HG03520 (cell line): ENCODE measurements at regions not wholly inside any gene's neighbourhood (a gene's known extent, or its start where the extent isn't known, plus 50 kb on each side); places are given as distances from the start of the nearest gene placed in this dataset.
"Not testable (repeated sequence)": the region's sequence is repeated elsewhere in the genome, so short reads cannot be mapped to it uniquely, and the experiment has no call there.

Experiments used
- ATAC-seq: cut with Tn5 transposase; IDR thresholded peaks from one replicate; pipeline ENCODE4 v1.9.1; 2021; ENCODE audit warnings: mild to moderate bottlenecking, moderate library complexity; ENCODE audit not compliant: unreplicated experiment

DNA sequence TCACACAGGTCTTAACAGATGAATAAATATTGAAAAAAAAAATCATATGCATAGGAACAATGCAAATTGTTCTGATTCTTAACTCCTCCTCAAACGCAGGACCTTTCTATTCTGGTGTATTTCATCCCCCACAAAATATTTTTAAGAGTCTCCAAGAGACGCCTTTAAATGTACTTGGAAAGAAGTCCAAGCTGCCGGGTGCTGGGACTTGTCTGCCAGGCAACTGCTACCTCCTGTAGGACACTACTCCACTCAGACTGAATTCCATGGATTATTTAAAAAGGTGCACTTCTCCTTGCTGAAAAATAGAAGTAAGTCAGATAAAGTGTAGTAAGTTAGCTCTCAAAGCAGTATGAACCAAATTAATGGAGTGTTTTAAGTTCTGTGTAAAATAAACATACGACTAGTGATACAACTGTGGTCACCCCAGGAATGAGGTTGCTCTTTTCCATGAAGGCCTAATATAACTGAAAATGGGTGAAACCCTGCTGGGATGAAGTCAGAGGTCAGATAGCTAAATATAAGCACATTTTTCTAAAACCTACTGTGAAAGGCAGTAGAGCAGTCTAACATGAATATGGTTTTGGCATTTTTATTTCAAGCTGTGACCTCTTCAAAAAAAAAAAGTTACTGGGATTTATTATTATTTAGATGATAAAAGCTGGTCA, 189.2 kb upstream of the PBX1 start:
- ATAC-seq: no peak

DNA sequence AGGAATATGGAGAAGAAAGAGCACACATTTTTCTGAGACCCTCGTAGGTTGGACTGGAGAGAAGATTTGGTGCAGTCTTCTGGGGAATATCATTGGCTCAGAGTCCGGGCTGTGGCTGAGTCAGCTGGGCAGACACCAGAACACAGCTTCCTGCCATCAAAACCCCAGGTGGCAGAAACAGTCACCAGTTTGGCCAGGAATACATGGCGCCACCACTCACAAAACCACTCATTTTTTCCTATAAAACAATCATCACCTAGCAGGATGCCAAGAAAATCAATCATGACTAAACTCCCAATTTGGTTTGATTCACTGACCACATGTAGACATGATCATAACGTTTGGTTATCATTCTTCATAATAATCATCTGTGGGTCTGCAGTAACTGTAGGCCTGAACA, 178.1 kb upstream of the PBX1 start:
- ATAC-seq: no peak

GRCh38 chr1:164382384-164382783, 176.6 kb upstream of the PBX1 start:
- no peak for ATAC-seq

DNA sequence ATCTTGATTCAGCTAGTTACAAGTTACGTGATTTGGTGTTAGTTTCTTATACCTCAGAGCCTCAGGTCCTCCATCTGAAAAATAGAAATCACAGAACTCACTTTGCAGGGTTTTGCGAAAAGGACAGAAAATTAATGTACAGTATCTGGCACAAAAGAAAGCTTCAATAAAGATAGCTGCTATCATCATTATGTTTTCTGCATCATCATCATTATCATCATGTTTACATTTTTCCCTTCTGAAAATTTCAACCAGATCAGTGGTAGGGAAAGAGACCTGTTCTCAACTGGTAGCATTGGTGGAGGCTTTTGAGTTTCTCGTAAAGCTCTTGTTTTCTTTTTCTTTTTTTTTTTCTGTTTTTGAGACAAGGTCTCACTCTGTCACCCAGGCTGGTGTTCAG, 174.7 kb upstream of the PBX1 start:
- ATAC-seq: no peak

DNA sequence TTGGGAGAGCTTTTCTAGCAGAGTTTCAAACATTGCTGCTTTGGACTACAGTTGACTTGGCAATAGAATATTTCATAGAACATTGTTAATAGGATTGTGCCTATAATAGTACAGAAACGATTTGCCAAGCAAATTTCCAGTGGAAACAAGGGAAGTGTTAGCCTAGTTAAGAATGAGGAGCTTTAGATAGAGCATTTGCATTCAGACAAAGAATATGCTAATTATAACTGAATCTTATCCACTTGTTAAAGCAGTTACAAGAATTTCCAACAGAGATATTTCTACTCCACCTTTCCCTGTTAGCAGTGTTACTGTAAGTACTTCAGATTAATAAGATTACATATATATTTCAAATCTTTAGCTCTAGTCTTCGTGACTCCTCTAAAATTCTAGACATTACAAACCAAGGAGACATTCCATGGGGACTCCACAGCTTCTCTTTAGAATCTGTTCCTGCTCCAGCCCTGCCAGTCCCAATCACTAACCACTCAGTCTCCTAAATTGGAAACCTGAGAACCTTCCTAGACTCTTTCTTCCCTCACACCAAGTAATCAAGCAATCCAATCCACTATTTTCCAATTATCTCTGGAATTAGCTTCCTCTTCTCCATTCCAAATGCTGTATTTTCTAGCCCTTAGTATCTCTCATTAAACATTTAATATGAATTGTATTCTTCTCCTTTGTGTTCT, 141.8 kb upstream of the PBX1 start:
- ATAC-seq: no peak

- ATAC-seq: no peak
Measured at GRCh38 chr1:164423136-164423535, 135.8 kb upstream of the PBX1 start.

DNA sequence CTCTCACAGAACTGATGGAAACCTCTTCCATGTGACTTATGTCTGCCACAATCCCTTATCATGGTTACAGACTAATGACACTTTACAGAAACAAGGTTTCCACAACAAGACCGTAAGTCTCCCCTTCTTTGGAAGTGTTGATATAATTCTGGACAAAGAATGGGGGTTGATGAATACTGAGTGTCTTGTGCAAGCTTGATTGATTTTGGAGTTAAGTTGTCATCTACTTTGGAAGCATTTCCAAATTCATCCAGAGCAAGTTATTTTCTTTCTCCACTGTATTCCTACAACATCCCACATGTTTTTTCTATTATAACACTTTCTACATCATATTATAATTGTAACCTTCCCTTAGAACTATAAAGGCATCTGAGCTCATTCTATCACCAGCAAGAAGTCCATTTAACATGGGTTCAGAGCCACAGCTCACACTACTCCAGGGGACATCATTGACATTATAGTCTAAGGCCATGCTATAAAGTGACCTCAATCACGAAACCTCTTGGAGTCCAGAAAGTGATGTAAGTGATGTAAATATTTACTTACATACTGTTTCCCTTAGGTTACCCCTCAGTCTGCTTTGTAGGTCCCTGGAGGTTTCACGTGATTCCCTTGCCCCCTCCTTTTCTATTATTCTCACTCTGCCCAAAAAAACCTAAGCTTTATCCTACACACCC, 125.7 kb upstream of the PBX1 start:
- ATAC-seq: no peak

- ATAC-seq: no peak
Measured at GRCh38 chr1:164433818-164434170, 125.2 kb upstream of the PBX1 start.

DNA sequence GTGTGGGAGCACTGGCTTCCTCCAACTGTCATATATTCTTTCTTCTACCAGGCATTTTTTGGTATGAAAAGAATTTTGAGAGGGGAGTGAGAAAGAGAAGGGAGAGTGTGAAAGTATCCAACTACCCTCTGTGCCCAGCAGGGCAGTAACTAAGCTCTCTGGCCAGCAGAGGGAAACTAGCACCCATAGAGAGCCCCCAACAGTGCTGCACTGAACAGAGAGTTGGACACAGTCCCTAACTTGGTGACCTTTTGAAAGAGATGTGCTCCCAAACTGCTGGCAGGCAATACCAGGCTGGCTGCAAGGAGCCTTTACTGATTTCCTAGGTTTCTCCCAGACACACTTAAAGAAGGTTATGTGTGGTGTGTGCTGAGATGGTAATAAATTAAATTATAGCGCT, 118.8 kb upstream of the PBX1 start:
- no peak for ATAC-seq

GRCh38 chr1:164443166-164443565, 115.8 kb upstream of the PBX1 start:
- no peak for ATAC-seq

- no peak for ATAC-seq
Measured at GRCh38 chr1:164443836-164444235, 115.1 kb upstream of the PBX1 start.

- no peak for ATAC-seq
Measured at GRCh38 chr1:164446020-164446419, 113.0 kb upstream of the PBX1 start.

GRCh38 chr1:164452549-164452948, 106.4 kb upstream of the PBX1 start:
- ATAC-seq: no peak

DNA sequence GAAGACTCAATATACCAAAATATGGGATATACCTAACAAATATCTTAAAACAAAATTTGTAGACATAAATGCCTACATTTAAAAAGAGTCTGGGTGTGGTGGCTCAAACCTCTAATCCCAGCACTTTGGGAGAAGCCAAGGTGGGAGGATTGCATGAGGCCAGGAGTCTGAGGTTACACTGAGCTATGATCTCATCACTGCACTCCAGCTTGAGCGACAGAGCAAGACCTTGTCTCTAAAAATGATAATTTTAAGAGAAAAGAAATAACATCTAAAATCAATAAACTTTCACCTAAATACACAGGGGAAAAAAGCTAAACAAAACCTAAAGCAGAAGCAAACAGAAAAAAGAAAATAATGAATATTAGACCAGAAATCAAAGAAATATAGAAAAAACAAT, 102.7 kb upstream of the PBX1 start:
- no peak for ATAC-seq

DNA sequence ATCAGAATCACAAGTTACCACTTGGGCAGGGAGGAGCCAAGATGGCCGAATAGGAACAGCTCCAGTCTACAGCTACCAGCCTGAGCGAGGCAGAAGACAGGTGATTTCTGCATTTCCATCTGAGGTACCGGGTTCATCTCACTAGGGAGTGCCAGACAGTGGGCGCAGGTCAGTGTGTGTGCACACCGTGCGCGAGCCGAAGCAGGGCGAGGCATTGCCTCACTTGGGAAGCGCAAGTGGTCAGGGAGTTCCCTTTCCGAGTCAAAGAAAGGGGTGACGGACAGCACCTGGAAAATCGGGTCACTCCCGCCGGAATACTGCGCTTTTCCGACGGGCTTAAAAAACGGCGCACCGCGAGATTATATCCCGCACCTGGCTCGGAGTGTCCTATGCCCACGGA, 99.8 kb upstream of the PBX1 start:
- ATAC-seq: not testable (repeated sequence)

- no peak for ATAC-seq
Measured at GRCh38 chr1:164466001-164466421, 93.0 kb upstream of the PBX1 start.

- no peak for ATAC-seq
Measured at GRCh38 chr1:164466429-164466828, 92.6 kb upstream of the PBX1 start.

GRCh38 chr1:164470996-164471395, 88.0 kb upstream of the PBX1 start:
- ATAC-seq: no peak

GRCh38 chr1:164472841-164473240, 86.1 kb upstream of the PBX1 start:
- no peak for ATAC-seq

GRCh38 chr1:164473544-164473943, 85.4 kb upstream of the PBX1 start:
- ATAC-seq: no peak

- no peak for ATAC-seq
Measured at GRCh38 chr1:164475834-164476233, 83.2 kb upstream of the PBX1 start.

DNA sequence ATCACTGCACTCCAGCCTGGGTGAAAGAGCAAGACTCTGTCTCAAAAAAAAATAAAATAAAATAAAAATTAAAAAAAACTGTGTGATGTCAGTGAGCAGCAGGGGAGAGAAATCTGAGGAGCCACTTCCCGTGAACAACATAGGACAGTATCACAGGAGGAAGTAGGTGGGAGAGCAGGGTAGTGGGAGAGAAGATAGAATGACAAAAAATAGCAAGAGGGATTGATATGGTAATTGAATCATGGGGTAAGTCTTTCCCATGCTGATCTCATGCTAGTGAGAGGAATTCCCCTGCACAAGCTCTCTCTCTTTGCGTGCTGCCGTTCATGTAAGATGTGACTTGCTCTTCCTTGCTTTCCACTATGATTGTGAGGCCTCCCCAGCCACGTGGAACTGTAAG, 81.6 kb upstream of the PBX1 start:
- ATAC-seq: no peak
